Loucy (cell line): ENCODE measurements at regions not wholly inside any gene's neighbourhood (a gene's known extent, or its start where the extent isn't known, plus 50 kb on each side); places are given as distances from the start of the nearest gene placed in this dataset.

Experiments used
- CTCF ChIP-seq: fragments of 200-600 bp; sonication (generic); conservative IDR thresholded peaks from 2 replicates; pipeline ENCODE4 v1.5.1; 2014; ENCODE audit warnings: mild to moderate bottlenecking, antibody characterized with exemption, low read length
- EZH2phosphoT487 ChIP-seq: fragments of 200-600 bp; IDR thresholded peaks from 2 replicates; pipeline ENCODE4 v1.6.1; 2018; ENCODE audit warnings: antibody characterized with exemption, mild to moderate bottlenecking, moderate library complexity, borderline replicate concordance

DNA sequence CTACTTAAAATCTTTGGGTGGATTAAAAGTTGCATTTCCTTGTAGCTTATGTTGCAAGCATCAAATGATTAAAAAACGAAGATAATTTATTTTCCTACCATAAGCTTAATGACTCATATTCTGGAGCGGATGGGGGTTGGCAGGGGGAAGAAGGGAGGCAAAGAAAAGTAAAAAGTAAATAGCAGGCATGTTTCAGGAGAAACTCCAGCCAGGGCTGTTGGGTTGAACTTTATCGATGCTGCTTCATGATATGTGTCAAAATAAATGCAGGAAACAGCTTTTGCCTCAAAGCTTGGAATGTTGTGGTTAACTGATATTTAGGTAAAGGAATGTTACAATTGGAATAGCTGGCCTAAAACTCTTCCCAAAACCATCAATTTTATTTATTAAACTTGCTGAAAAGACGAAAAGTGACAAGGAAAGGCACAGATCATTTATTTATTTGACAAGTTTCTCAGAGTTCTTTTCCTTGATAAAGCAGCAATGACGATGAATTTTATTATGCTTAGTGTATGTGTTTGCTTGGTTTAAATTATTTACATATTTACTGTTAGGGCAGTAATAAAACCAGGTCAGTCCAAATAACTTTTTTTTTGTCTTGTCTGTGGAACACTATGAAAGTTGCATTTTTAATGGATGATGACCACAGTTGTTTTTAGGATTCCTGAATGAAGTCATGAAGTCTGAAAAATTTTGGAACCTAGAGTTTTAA lies 177.9 kb downstream of the PCSK1 start:
- TF ChIP-seq CTCF (no peak), EZH2phosphoT487 (no peak)
